Inferior parietal cortex (tissue), 1 donor: ENCODE measurements at regions not wholly inside any gene's neighbourhood (a gene's known extent, or its start where the extent isn't known, plus 50 kb on each side); places are given as distances from the start of the nearest gene placed in this dataset.

ENCODE experiments used
- DNase-seq: peaks from one replicate; pipeline ENCODE4 v3.0.0-alpha.2; 2016; ENCODE audit errors: extremely low spot score

DNA sequence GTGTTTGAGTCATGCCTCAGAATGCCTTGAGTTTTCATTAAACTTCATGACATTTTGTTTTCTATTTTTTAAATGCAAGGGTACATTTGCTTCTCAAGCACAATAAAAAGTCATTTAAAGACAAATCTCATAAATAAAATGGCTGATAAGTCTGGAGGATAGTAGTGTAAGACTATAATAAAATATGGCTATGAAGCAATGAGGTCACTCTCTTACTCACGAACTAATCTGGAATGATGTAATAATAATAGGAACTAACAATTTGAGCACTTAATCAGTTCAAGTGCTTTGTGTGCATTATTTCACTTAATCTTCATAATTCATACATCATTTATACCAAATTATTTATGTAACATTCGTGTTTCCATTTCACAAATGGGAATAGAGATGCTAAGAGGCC, 149.3 kb upstream of the CTTNBP2 start:
- DNase-seq: no peak

DNA sequence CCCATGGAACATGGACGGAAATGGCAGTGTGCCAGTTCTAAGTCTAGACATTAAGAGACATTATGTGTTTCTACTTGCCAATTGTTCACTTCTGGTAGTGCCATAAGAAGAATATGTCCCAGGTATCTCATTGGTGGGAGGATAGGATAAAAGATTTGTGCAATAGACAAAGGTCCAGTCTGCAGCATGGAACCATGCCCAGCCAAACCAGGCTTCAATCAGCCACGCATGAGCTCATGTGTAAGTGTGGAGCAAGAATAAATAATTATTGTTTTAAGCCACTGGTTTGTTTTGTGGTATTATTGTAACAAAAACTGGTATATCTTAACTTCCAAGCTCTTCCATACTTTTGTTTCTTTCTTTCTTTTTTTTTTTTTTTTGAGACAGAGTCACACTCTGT, 153.6 kb upstream of the CTTNBP2 start:
- DNase-seq: no peak

- no peak for DNase-seq
Measured at GRCh38 chr7:118028226-118028625, 155.0 kb upstream of the CTTNBP2 start.

DNA sequence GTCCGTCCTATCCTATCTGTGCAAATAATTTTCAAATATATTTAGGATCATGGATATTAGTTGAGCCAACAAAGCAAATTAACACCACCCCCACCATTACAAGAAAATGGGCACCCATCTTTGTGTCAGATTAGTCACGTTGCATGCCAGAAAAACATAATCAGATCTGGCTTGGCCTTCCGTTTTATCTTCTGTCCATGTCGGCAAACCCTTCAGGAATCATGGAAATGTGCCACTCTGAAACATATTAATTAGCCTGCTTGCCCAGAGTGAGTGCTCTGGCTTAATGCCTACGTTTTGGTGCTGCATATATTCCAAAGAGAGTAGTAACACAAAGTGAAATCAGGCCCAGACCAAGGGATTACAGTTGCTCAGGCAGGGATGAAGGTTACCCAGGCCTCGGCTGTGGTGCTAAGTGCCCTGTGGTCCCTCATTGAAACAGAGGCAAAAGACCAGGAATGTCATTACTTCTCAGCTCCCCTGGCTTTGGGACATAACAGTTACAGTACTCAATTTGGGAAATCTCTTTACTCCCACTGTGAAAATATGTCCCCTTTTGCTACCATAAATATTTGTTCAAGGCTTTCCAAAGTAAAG, 154.0 kb upstream of the LSM8 start:
- no peak for DNase-seq

- DNase-seq: no peak
Measured at GRCh38 chr7:118033273-118033672, 150.7 kb upstream of the LSM8 start.

DNA sequence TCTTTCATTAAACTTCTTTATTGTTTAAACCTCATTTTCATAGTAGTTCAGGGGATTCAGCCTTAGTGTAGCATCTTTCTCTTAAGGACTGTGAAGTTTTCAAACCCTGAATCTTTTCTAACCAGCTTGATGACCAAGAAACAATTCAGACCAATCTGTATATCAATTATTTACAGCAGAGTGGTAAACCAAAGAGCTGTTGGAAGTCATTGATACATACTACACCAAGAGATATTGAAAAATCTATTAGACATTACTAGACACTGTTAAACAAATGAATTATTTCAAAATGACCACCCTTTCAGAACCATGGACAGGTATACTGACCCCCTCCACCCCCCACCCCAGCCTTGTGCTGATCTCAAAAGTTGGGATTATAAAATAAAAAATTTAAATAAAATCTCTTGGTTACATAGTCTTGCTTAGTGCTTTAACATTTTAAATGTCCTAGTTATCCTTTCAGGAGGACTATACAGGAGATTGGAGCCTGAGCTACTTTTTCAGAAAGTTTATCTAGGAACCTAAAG, 143.9 kb upstream of the LSM8 start:
- no peak for DNase-seq

DNA sequence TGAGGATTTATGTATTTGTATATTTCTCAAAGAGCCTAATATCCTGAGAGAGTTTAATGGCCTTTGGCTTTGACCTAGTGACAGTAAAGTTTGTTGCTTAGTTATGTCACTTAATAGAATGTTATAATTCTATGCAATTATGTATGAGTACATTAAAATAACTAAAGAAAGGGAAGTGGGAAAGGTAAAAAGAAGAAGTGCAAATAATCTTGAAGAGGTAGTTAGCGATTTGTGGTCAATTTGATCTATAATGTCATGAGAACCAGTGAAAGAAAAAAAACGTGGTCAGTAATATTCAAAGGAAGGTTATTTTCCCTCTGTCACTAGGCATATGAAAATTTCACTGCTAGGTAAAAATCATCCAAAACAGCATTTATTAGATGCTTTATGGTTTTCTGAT, 143.4 kb upstream of the LSM8 start:
- no peak for DNase-seq

- DNase-seq: no peak
Measured at GRCh38 chr7:118041251-118041878, 142.6 kb upstream of the LSM8 start.

DNA sequence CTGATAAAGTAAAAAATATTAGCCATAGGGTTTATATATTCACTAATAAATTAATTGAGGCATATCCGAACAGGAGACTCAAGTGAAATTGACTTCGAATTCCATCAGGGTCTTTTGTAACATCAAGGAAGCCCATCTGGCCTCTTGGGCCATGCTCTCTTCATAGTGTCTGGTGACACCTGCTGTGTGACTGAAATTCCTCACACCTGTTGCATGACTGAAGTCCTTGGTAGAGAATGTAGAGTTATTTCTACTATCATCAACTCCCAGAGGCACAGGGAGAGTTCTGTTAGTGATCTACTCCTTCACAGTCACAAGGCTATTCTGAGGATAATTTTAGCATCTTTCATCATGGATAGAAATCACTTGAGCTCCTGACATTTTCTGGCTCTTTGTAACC, 138.3 kb upstream of the LSM8 start:
- no peak for DNase-seq

DNA sequence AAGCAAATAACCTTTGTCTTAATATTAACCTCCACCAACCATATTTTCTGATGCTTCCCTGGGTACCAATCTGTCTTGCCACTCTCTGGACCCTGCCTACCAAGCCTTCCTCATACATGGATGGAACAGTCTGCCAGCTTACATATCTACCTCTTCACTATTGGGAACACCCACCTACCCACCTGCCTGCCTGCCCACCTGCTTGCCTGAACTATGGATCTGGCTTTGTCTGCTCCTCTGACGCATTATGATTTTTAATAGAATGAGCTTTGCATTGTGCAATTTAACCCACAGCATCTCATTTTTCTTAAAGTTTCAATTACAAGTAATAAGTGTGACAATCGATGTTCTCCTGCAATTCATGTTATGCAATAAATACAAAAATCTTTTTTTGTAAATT, 137.9 kb upstream of the LSM8 start:
- no peak for DNase-seq

DNA sequence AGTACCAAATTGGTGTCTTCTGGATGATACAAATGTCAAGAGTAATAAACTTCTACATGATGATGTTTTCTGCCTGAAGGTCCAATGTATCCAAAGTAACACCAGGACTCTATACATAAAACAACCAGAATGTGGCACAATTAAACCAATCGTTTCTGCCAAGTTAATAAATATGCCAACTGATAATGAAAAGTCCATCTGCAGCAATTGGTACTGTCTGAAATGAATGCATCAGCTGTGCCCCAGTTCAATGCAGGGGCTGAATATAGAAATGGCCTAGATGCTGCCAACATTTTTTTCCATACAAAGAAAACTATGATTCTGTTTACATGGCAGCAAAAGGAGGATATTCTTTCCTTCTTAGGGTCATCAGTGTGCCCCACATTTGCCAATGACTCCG, 137.2 kb upstream of the LSM8 start:
- no peak for DNase-seq

GRCh38 chr7:118052336-118052735, 131.6 kb upstream of the LSM8 start:
- no peak for DNase-seq

GRCh38 chr7:118053353-118053752, 130.6 kb upstream of the LSM8 start:
- no peak for DNase-seq

DNA sequence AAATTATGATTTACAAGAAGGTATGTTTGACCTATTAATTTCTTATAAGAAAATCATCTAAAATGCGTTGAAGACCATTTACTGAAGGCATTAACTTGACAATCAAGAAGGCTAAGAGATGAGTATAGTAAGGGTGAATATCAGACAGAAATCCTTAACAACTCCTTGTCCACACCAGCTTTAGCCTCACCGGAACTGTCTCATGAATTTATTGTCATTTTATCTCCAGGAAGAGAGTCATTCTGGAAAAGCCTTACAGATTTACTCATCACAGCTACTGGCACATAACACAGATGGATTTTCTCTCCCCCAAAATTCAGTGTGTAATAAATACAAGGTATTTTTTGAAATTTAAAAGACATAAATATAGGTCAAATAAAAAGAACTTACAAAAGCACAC, 129.4 kb upstream of the LSM8 start:
- DNase-seq: no peak

DNA sequence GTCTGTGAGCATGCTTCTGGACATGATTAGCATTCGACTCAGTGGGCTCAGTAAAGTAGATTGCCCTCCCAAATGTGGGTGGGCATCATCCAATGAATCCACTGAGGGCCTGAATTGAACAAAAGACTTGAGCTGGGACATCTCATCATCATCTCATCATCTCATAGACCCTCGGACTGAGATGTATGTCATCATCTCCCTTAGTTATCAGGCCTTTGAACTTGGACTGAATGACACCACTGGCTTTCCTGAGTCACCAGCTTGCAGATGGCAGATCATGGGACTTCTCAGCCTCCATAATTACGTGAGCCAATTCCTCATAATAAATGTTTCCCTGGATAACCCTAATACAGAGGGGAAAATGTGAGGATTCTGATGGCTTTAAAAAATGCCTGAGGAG, 128.3 kb upstream of the LSM8 start:
- DNase-seq: no peak

- no peak for DNase-seq
Measured at GRCh38 chr7:118057404-118057803, 126.6 kb upstream of the LSM8 start.

GRCh38 chr7:118059209-118059608, 124.8 kb upstream of the LSM8 start:
- no peak for DNase-seq

DNA sequence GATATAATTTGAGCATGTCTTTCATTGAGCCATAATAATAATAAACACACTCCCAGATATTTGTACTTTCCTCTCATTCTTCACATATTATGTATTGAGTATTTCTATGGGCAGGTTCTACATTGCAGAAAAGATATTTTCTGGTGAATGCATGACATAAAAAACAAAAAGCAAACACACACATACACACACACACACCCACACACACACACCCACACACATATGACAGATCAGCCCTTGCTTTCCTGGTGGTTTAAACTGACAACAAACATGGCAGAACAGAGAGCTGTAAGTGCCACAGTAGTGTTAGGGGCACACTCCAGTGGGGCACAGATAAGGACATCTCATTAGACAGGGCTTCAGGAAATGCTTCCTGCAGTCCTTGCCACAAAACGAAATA, 123.3 kb upstream of the LSM8 start:
- no peak for DNase-seq

- no peak for DNase-seq
Measured at GRCh38 chr7:118061386-118061785, 122.6 kb upstream of the LSM8 start.

- DNase-seq: no peak
Measured at GRCh38 chr7:118072893-118073674, 110.9 kb upstream of the LSM8 start.

DNA sequence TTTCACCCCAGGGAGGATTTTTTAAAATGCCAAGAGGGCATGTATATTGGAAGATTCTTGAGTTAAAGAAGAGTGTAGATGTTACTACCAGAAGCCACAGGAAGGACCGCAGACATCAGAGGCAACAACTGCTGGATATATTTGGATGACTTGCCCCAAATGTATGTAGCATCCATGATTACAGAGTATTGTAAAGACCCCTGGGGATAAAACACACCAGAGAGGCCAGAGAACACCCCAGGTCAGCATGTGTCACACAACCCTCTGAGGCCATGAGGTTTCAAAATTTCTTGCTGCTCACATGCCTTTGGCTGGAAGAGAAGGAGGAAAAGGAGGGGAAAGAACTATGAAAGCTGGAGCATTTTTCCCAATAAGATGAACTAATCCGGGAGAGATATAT, 108.0 kb upstream of the LSM8 start:
- DNase-seq: no peak

GRCh38 chr7:118076564-118076963, 107.4 kb upstream of the LSM8 start:
- DNase-seq: no peak

DNA sequence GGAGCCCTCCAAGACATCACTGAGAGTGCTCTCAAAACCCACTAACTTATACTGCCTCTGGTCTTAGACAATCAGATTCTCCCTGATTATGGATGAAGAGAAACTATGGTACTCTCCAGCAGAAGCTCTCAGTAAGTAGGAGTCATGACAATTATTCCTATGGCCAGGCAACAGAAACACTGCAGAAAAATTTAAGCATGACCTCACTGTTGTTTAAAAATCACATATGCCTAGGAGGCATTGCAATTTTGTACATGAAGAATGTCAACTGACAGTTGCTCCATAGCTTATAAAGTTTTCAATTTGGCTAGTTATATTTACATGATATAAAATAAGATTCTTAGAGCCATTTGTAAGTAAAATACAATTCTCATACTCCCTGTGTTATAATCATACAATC, 105.9 kb upstream of the LSM8 start:
- no peak for DNase-seq
